ENCODE measurements at regions not wholly inside any gene's neighbourhood (a gene's known extent, or its start where the extent isn't known, plus 50 kb on each side); places are given as distances from the start of the nearest gene placed in this dataset.

GRCh38 chr16:86137359-86137758 is 238.4 kb downstream of the IRF8 start:
- DNase-seq (ENCODE audit: low read depth in 1 of 2, low spot score in 1 of 2) = no peak

- DNase-seq (ENCODE audit: low read depth in 1 of 2, low spot score in 1 of 2) = no peak
Observed at GRCh38 chr16:86138121-86139085, 239.4 kb downstream of the IRF8 start.

GRCh38 chr16:86142801-86143236 is 243.9 kb downstream of the IRF8 start:
- DNase-seq (ENCODE audit: low read depth in 1 of 2, low spot score in 1 of 2) = no peak

- no peak for DNase-seq (ENCODE audit: low read depth in 1 of 2, low spot score in 1 of 2)
Observed at GRCh38 chr16:86143666-86144065, 244.7 kb downstream of the IRF8 start.

- no peak for DNase-seq (ENCODE audit: low read depth in 1 of 2, low spot score in 1 of 2)
Observed at GRCh38 chr16:86145669-86146068, 246.7 kb downstream of the IRF8 start.

- DNase-seq (ENCODE audit: low read depth in 1 of 2, low spot score in 1 of 2) = no peak
Observed at GRCh38 chr16:86150641-86151238, 251.8 kb downstream of the IRF8 start.

GRCh38 chr16:86151239-86151851 is 252.4 kb downstream of the IRF8 start:
- DNase-seq (ENCODE audit: low read depth in 1 of 2, low spot score in 1 of 2) = no peak

GRCh38 chr16:86156155-86156554 is 257.2 kb downstream of the IRF8 start:
- DNase-seq (ENCODE audit: low read depth in 1 of 2, low spot score in 1 of 2) = no peak

GRCh38 chr16:86157616-86158247 is 258.8 kb downstream of the IRF8 start:
- DNase-seq (ENCODE audit: low read depth in 1 of 2, low spot score in 1 of 2) = no peak

- no peak for DNase-seq (ENCODE audit: low read depth in 1 of 2, low spot score in 1 of 2)
Observed at GRCh38 chr16:86158688-86159360, 259.9 kb downstream of the IRF8 start.

- no peak for DNase-seq (ENCODE audit: low read depth in 1 of 2, low spot score in 1 of 2)
Observed at GRCh38 chr16:86165479-86165878, 266.5 kb downstream of the IRF8 start.

- DNase-seq (ENCODE audit: low read depth in 1 of 2, low spot score in 1 of 2) = no peak
Observed at GRCh38 chr16:86166414-86166813, 267.5 kb downstream of the IRF8 start.

- DNase-seq (ENCODE audit: low read depth in 1 of 2, low spot score in 1 of 2) = no peak
Observed at GRCh38 chr16:86167061-86167460, 268.1 kb downstream of the IRF8 start.

GRCh38 chr16:86170720-86171119 is 271.8 kb downstream of the IRF8 start:
- no peak for DNase-seq (ENCODE audit: low read depth in 1 of 2, low spot score in 1 of 2)

GRCh38 chr16:86171329-86171728 is 272.4 kb downstream of the IRF8 start:
- no peak for DNase-seq (ENCODE audit: low read depth in 1 of 2, low spot score in 1 of 2)

- DNase-seq (ENCODE audit: low read depth in 1 of 2, low spot score in 1 of 2) = no peak
Observed at GRCh38 chr16:86175816-86176215, 276.9 kb downstream of the IRF8 start.

- DNase-seq (ENCODE audit: low read depth in 1 of 2, low spot score in 1 of 2) = no peak
Observed at GRCh38 chr16:86176462-86176861, 277.5 kb downstream of the IRF8 start.

- no peak for DNase-seq (ENCODE audit: low read depth in 1 of 2, low spot score in 1 of 2)
Observed at GRCh38 chr16:86180244-86180643, 281.3 kb downstream of the IRF8 start.

GRCh38 chr16:86180780-86181179 is 281.8 kb downstream of the IRF8 start:
- no peak for DNase-seq (ENCODE audit: low read depth in 1 of 2, low spot score in 1 of 2)

- DNase-seq (ENCODE audit: low read depth in 1 of 2, low spot score in 1 of 2) = no peak
Observed at GRCh38 chr16:86181526-86181925, 282.6 kb downstream of the IRF8 start.

GRCh38 chr16:86184185-86184584 is 285.2 kb downstream of the IRF8 start:
- DNase-seq (ENCODE audit: low read depth in 1 of 2, low spot score in 1 of 2) = no peak
